HUES48 (cell line): ENCODE measurements at regions not wholly inside any gene's neighbourhood (a gene's known extent, or its start where the extent isn't known, plus 50 kb on each side); places are given as distances from the start of the nearest gene placed in this dataset.

Experiments
- H3K27ac ChIP-seq: one replicate; pipeline ENCODE4 v1.7.0; 2013; ENCODE audit warnings: low read depth, low read length, inconsistent platforms
- H3K27me3 ChIP-seq: 2 replicates; pipeline ENCODE4 v1.6.1; 2013; ENCODE audit warnings: mild to moderate bottlenecking, low read length; ENCODE audit not compliant: control insufficient read depth, insufficient read depth
- H3K36me3 ChIP-seq: 2 replicates; pipeline ENCODE4 v1.6.1; 2013; ENCODE audit warnings: low read length; ENCODE audit not compliant: control insufficient read depth, insufficient read depth
- H3K4me1 ChIP-seq: 2 replicates; pipeline ENCODE4 v1.6.1; 2013; ENCODE audit warnings: mild to moderate bottlenecking, low read length; ENCODE audit not compliant: control insufficient read depth, insufficient read depth
- H3K4me3 ChIP-seq: 2 replicates; pipeline ENCODE4 v1.5.1; 2013; ENCODE audit warnings: mild to moderate bottlenecking, low read depth, low read length
- H3K9ac ChIP-seq: 2 replicates; pipeline ENCODE4 v1.6.1; 2013; ENCODE audit warnings: mild to moderate bottlenecking, low read depth, low read length, moderate library complexity
- H3K9me3 ChIP-seq: 2 replicates; pipeline ENCODE4 v1.6.1; 2013; ENCODE audit warnings: low read length; ENCODE audit not compliant: control insufficient read depth, insufficient read depth

DNA sequence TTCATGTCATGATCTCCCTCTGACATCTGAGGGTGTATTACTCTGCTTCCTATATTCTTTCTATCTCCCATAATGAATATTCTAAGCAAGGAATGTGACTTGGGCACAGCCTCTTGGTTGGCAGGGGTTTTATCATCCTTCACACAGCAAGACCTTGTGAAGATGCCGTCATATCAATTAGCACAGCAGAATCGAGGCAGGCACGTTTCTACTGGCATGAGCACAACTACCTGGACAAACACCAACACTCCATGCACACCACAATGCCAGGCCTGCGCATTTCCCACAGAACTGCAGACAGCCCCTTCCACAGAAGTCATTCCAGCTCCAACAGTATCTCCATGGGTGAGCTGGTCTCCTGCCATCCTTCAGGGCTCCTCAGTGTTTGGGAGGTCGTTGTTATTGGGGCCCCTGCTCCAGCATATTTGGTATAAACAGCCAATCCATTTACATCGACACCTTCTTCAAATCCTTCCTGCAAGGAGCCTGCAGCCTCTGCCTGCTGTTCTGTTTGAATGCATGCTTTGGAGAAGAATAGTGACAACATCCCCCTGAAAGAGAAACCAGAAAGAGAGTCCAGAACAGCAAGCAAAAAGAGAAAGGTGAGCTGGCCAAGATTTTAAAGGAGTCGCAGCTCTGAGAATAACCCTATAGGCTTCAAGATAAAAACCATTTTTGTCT is 275.5 kb downstream of the SHOX2 start:
- Histone ChIP-seq H3K4me1 (no peaks in the 10 kb centered on the region), H3K27me3 (no peaks in the 10 kb centered on the region), H3K4me3 (no peak overlapping the region), H3K9me3 (peaks cover 10% of the 10 kb centered on the region), H3K27ac (no peak overlapping the region), H3K9ac (no peak overlapping the region), H3K36me3 (no peaks in the 10 kb centered on the region)

DNA sequence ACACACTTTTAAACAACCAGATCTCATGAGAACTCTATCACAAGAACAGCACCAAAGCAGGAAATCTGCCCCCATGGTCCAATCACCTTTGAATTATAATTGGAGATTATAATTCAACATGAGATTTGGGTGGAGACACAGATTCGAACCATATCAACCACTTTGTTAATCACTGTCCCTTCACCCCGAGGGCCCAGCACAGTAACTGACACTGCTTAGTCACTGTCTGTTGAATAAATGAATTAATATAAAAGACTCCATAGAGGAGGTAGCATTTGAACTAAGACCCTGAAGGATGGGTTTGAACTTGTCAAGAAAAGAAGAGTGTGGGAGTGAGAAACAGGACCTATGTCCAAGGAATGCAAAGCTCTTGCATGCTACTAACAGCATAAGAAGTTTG is 276.4 kb downstream of the SHOX2 start:
- Histone ChIP-seq H3K9me3 (peaks cover 10% of the 10 kb centered on the region), H3K36me3 (no peaks in the 10 kb centered on the region), H3K27ac (no peak overlapping the region), H3K4me1 (no peaks in the 10 kb centered on the region), H3K4me3 (no peak overlapping the region), H3K9ac (no peak overlapping the region), H3K27me3 (no peaks in the 10 kb centered on the region)

DNA sequence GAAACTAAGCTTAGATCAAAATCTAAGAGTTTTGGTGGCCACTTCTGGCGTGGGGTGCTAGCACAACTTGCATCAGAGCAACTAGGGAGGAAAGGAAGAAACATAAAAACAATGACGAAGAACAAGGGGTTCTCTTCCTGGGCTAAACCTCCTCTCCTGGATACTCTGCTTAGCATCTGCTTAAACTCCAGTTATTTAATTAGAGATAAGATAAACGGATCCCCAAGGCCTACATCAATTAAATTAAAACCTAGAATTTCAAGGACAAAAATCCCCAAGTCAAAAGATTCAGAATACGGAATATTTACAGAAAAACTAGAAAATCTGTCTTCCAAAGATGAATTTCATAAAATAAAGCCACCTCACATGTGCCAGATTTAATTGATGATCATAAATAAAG is 281.9 kb downstream of the SHOX2 start:
- H3K4me3 ChIP-seq: no peak overlapping the region
- H3K4me1 ChIP-seq: peaks cover 9% of the 10 kb centered on the region; the same call in 1 of the 2 replicates
- no peak overlapping the region for H3K9ac ChIP-seq
- no peaks in the 10 kb centered on the region for H3K36me3 ChIP-seq
- H3K27me3 ChIP-seq: no peaks in the 10 kb centered on the region
- H3K9me3 ChIP-seq: peaks cover 10% of the 10 kb centered on the region
- H3K27ac ChIP-seq: no peak overlapping the region

DNA sequence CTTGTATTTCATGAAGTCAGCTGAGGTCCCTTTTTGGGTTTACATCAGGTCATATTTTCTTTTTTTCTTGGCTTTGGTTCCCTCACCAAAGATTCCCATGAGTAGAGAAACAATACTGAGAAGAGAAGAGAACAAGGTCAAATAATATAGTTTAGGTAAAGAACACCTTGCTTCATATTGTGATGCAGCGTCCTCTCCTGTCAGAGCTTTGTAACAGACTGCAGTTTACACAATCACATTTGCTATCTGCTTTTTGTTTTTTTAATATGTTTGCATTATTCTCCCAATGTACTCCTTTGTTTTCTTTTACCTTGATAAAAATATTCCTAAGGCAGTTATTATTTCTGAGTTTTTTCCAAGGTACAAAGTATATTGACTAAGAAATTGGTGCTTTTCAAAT is 283.2 kb downstream of the SHOX2 start:
- Histone ChIP-seq H3K27me3 (no peaks in the 10 kb centered on the region), H3K9me3 (no peaks in the 10 kb centered on the region), H3K36me3 (no peaks in the 10 kb centered on the region), H3K4me1 (peaks cover 9% of the 10 kb centered on the region; the same call in 1 of the 2 replicates), H3K27ac (no peak overlapping the region), H3K9ac (no peak overlapping the region), H3K4me3 (no peak overlapping the region)

DNA sequence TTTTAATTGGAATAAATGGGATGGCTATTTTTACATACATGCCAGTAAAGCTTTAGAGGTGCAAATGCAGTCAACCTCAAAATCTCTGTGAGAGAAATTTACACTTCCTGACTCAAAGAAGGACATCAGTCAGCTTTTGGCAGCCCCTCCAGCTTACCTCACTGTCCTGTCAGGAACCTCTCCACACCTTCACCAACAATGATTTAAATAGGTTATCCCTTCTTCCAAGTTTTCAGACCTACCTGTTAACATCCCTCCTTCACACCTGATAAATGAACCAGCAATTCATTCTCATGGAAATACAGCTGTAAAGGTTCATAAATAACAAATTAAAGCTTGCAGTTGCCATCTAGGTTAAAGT is 286.1 kb downstream of the SHOX2 start:
- no peaks in the 10 kb centered on the region for H3K9me3 ChIP-seq
- peak overlapping the region; percentile 22; the same call in 1 of the 2 replicates for H3K4me3 ChIP-seq
- no peaks in the 10 kb centered on the region for H3K36me3 ChIP-seq
- no peaks in the 10 kb centered on the region for H3K27me3 ChIP-seq
- no peak overlapping the region for H3K9ac ChIP-seq
- H3K4me1 ChIP-seq: peaks cover 9% of the 10 kb centered on the region; the same call in 1 of the 2 replicates
- no peak overlapping the region for H3K27ac ChIP-seq

DNA sequence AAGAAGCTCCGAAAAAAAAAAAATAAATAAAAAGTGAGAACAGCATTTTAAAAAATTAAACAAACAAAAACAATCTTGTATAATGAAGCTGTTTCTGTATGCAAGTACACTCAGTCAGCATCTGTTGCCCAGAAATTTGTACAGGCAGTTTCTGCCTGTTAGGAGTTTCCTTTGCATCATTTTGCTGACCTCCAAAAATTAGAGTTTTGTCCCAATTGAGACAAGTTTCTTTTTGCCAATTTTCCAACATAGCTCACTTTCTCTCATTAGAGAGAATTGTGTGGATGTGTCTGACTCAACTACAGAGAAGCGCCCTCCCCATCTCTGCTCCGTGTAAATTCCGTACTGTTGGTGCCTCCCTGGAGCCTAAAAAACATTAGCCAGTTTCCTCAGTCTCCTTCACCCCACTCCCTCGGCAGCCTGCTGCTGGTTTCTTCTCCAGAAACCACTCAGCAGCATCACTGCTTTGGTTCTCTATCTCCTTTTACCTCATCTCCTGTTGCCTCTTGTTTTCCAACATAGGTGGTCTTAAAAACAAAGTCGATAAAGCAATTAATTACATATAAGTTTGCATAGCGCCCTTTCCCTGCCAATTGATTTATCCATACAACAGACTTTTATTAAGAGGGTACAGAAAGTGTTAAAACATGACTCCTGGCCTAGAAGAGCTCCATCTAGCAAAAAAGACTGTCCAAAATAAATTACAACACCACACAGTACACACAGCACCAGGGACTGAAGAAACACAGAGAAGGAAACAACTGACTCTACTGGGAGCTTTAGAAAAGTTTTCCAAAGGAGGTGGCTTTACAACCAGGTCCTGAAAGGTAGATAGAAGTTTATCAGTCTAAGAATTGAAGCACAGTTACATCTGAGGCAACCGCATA is 286.7 kb downstream of the SHOX2 start:
- peak overlapping the region; percentile 22; the same call in 1 of the 2 replicates for H3K4me3 ChIP-seq
- peaks cover 9% of the 10 kb centered on the region; the same call in 1 of the 2 replicates for H3K4me1 ChIP-seq
- no peaks in the 10 kb centered on the region for H3K9me3 ChIP-seq
- H3K36me3 ChIP-seq: no peaks in the 10 kb centered on the region
- no peak overlapping the region for H3K9ac ChIP-seq
- peak overlapping the region; percentile 32 for H3K27ac ChIP-seq
- H3K27me3 ChIP-seq: no peaks in the 10 kb centered on the region

DNA sequence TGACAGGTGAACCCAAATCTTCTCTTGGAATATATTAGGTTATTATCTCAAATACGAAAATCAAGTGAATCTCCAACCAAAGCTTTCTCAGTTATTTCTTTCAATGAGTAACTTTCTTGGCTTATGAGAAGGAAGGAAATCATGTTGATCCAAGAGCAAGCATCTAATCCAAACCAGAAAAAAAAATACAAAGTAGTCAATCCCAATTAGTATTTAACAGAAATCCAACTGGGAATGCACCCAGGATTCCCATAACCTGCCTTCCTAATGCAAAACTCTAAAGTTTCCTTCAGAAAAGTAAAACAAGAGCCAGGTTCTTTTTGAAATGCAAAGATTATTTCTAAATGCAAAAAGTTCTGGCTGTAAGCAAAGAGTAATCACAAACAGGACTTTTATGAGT is 289.3 kb downstream of the SHOX2 start:
- no peaks in the 10 kb centered on the region for H3K27me3 ChIP-seq
- H3K4me1 ChIP-seq: peaks cover 9% of the 10 kb centered on the region; the same call in 1 of the 2 replicates
- no peaks in the 10 kb centered on the region for H3K9me3 ChIP-seq
- H3K36me3 ChIP-seq: no peaks in the 10 kb centered on the region
- no peak overlapping the region for H3K27ac ChIP-seq
- no peak overlapping the region for H3K4me3 ChIP-seq
- H3K9ac ChIP-seq: no peak overlapping the region

DNA sequence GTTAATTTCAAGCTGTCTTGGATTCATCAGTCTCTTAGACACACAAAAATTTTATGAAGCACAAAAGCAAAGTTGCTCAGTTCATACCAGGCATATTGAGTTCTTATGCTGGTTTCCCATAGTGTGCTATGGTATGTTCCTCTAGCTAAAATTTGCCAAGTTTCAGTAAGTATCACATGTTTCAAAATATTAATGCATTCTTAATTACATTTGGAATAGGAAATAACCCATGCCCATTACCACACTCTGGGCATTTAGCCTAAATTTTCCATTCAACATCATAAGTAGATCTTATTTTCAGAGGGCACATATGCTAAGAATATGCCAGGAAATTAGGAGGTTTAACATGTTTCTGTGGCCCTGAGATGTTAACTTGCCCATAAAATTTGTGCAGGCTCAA is 289.9 kb downstream of the SHOX2 start:
- H3K36me3 ChIP-seq: no peaks in the 10 kb centered on the region
- no peaks in the 10 kb centered on the region for H3K9me3 ChIP-seq
- no peak overlapping the region for H3K9ac ChIP-seq
- H3K4me1 ChIP-seq: peaks cover 9% of the 10 kb centered on the region; the same call in 1 of the 2 replicates
- no peaks in the 10 kb centered on the region for H3K27me3 ChIP-seq
- no peak overlapping the region for H3K4me3 ChIP-seq
- no peak overlapping the region for H3K27ac ChIP-seq

DNA sequence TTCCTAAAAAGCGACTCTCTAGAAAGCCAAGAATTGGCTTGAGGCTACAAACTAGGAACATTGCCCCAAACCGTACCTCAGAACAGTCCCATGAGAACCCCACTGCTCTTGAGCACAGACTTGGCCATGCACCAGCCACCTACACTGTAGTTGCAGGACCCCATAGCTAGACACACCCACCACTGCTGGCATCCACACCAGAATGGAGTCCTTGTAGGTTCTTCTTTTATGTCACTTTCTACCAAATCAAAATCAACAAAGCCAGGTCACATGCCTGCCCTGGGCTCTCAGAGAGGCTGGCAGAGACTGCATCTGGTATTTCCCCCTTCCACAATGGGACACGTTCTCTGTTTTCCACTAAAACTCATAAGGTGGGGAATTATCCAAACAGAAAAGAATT is 290.5 kb downstream of the SHOX2 start:
- Histone ChIP-seq H3K4me3 (no peak overlapping the region), H3K9ac (no peak overlapping the region), H3K36me3 (no peaks in the 10 kb centered on the region), H3K9me3 (no peaks in the 10 kb centered on the region), H3K27ac (no peak overlapping the region), H3K4me1 (peaks cover 9% of the 10 kb centered on the region; the same call in 1 of the 2 replicates), H3K27me3 (no peaks in the 10 kb centered on the region)

DNA sequence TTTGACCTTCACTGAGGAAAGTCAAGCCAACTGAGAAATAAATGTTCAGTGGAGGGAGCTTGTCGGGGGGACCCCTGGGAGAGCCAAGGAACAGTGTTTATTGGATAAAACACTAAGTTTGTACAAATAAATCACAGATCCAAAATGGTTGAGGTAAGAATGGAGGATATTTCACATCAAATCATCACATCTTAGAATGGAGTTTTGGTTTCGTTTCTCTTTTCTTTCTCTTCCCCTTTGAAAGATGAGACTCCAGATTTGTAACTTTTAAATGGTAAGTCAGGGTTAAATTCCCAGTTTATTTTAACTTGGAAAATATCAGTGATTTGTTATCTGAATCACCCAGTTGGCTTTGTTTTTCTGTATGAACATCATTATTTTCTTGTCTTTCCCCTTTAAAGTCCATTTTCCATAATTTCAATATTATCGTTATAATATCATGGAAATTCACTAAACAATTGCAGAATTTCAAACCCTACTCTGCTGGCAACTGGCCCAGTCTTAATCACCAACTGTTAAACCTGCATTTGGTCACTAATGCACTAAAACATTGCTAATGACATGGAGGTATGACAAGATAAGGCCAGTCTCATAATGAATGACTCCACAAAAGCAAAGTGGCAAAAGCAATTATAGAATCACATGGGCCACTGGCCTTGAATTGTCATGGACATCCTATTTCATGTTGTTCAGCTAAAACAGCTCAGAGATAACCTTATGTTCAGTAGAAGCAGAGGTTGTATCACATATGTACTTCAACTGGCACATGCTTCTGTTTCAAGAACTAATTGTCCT is 295.1 kb downstream of the SHOX2 start:
- Histone ChIP-seq H3K36me3 (no peaks in the 10 kb centered on the region), H3K4me3 (no peak overlapping the region)

More for the DNA sequence above, 295.1 kb downstream of the SHOX2 start:
- H3K9me3 ChIP-seq: no peaks in the 10 kb centered on the region
- H3K9ac ChIP-seq: no peak overlapping the region
- H3K4me1 ChIP-seq: no peaks in the 10 kb centered on the region
- H3K27me3 ChIP-seq: no peaks in the 10 kb centered on the region
- no peak overlapping the region for H3K27ac ChIP-seq
